NOMO-1 treated with dmso at 0.1 percent for 144 hours (cell line): ENCODE measurements at regions not wholly inside any gene's neighbourhood (a gene's known extent, or its start where the extent isn't known, plus 50 kb on each side); places are given as distances from the start of the nearest gene placed in this dataset.
"Not testable (repeated sequence)": the region's sequence is repeated elsewhere in the genome, so short reads cannot be mapped to it uniquely, and the experiment has no call there.

Source experiments
- DNase-seq: peaks from one replicate; lab custom pipeline; 2025; ENCODE audit not compliant: unreplicated experiment; lab: John Stamatoyannopoulos, UW

GRCh38 chr1:219560856-219561255 is 52.0 kb downstream of the ZC3H11B start:
- no peak for DNase-seq

- no peak for DNase-seq
Measured at GRCh38 chr1:219559899-219560298, 53.0 kb downstream of the ZC3H11B start.

GRCh38 chr1:219555806-219556205 is 57.1 kb downstream of the ZC3H11B start:
- DNase-seq, result no peak

GRCh38 chr1:219555031-219555692 is 57.7 kb downstream of the ZC3H11B start:
- DNase-seq, result no peak

- no peak for DNase-seq
Measured at GRCh38 chr1:219553934-219554502, 58.9 kb downstream of the ZC3H11B start.

- DNase-seq, result no peak
Measured at GRCh38 chr1:219550201-219550600, 62.7 kb downstream of the ZC3H11B start.

GRCh38 chr1:219549215-219549614 is 63.7 kb downstream of the ZC3H11B start:
- DNase-seq, result no peak

GRCh38 chr1:219548386-219548785 is 64.5 kb downstream of the ZC3H11B start:
- DNase-seq, result no peak

GRCh38 chr1:219545756-219546155 is 67.1 kb downstream of the ZC3H11B start:
- DNase-seq, result not testable (repeated sequence)

GRCh38 chr1:219544163-219544846 is 68.6 kb downstream of the ZC3H11B start:
- no peak for DNase-seq

GRCh38 chr1:219542828-219543518 is 69.9 kb downstream of the ZC3H11B start:
- DNase-seq, result no peak

GRCh38 chr1:219541946-219542345 is 71.0 kb downstream of the ZC3H11B start:
- DNase-seq, result no peak

- DNase-seq, result no peak
Measured at GRCh38 chr1:219539645-219540254, 73.2 kb downstream of the ZC3H11B start.

GRCh38 chr1:219538886-219539285 is 74.0 kb downstream of the ZC3H11B start:
- DNase-seq, result no peak

- no peak for DNase-seq
Measured at GRCh38 chr1:219537223-219537631, 75.7 kb downstream of the ZC3H11B start.

- DNase-seq, result no peak
Measured at GRCh38 chr1:219536038-219536437, 76.9 kb downstream of the ZC3H11B start.

- no peak for DNase-seq
Measured at GRCh38 chr1:219534991-219535390, 77.9 kb downstream of the ZC3H11B start.

GRCh38 chr1:219533280-219533679 is 79.6 kb downstream of the ZC3H11B start:
- DNase-seq, result no peak

GRCh38 chr1:219529116-219529515 is 83.8 kb downstream of the ZC3H11B start:
- DNase-seq, result no peak

- DNase-seq, result no peak
Measured at GRCh38 chr1:219528633-219529032, 84.3 kb downstream of the ZC3H11B start.

GRCh38 chr1:219527994-219528393 is 84.9 kb downstream of the ZC3H11B start:
- DNase-seq, result no peak
